Lung (tissue), 11 donors: ENCODE measurements at regions not wholly inside any gene's neighbourhood (a gene's known extent, or its start where the extent isn't known, plus 50 kb on each side); places are given as distances from the start of the nearest gene placed in this dataset.

Source experiments
- ATAC-seq: fragments of 200-7000 bp; cut with Tn5 transposase; one replicate; pipeline ENCODE4 v1.9.1; 2020; ENCODE audit warnings: moderate number of reproducible peaks; ENCODE audit not compliant: insufficient read depth, low FRiP score
- DNase-seq, 3 donors: peaks; one replicate each; pipeline ENCODE4 v3.0.0-alpha.2; 2013 to 2017
- H3K27ac ChIP-seq, 2 donors: one replicate each; pipeline ENCODE4 v1.5.1; 2013; ENCODE audit warnings: mild to moderate bottlenecking in 2 of 2, moderate library complexity in 2 of 2, control low read depth in 1 of 2, inconsistent platforms in 1 of 2, low read depth in 1 of 2, low read length in 1 of 2
- H3K27me3 ChIP-seq, 3 donors: one replicate each; pipeline ENCODE4 v1.5.1; 2013; ENCODE audit warnings: low read length in 2 of 3; ENCODE audit not compliant: control insufficient read depth in 3 of 3, insufficient read depth in 3 of 3
- H3K36me3 ChIP-seq, 4 donors: one replicate each; pipeline ENCODE4 v1.5.1; 2013; ENCODE audit warnings: low read length in 4 of 4, mild to moderate bottlenecking in 1 of 4, moderate library complexity in 1 of 4; ENCODE audit not compliant: control insufficient read depth in 4 of 4, insufficient read depth in 4 of 4
- H3K4me1 ChIP-seq, 5 donors: one replicate each; pipeline ENCODE4 v1.5.1; 2013; ENCODE audit warnings: low read length in 5 of 5, mild to moderate bottlenecking in 2 of 5, moderate library complexity in 1 of 5; ENCODE audit not compliant: control insufficient read depth in 5 of 5, insufficient read depth in 5 of 5
- H3K4me3 ChIP-seq: one replicate; pipeline ENCODE4 v1.5.1; 2013; ENCODE audit warnings: mild to moderate bottlenecking, control low read depth, moderate library complexity
- H3K9ac ChIP-seq, 2 donors: one replicate each; pipeline ENCODE4 v1.5.1; 2013; ENCODE audit warnings: low read length in 2 of 2, control low read depth in 1 of 2; ENCODE audit not compliant: insufficient read depth in 1 of 2
- H3K9me3 ChIP-seq, 4 donors: one replicate each; pipeline ENCODE4 v1.5.1; 2013; ENCODE audit warnings: low read length in 3 of 4, mild to moderate bottlenecking in 1 of 4, moderate library complexity in 1 of 4; ENCODE audit not compliant: control insufficient read depth in 4 of 4, insufficient read depth in 3 of 4
- WGBS, 2 donors: extraction: QIAGEN DNeasy Blood & Tissue Kit; methylation state at CpG; one replicate each; pipeline ENCODE4 v1.1.7; 2013; 5-methylcytosine and 5-hydroxymethylcytosine counted together
- TF ChIP-seq, protein P1 (sequence below): IDR thresholded peaks from 2 replicates; pipeline ENCODE4 v1.5.1; 2012; ENCODE audit warnings: mild to moderate bottlenecking; ENCODE audit errors: control extremely low read depth, extremely low read depth
- donor health status: control.
- donor health status: control.
- donor health status: Bipolar disorder and iron deficiency.
- donor health status: healthy.
- donor health status: DM: yes; HTN: yes; CAD: no.

DNA sequence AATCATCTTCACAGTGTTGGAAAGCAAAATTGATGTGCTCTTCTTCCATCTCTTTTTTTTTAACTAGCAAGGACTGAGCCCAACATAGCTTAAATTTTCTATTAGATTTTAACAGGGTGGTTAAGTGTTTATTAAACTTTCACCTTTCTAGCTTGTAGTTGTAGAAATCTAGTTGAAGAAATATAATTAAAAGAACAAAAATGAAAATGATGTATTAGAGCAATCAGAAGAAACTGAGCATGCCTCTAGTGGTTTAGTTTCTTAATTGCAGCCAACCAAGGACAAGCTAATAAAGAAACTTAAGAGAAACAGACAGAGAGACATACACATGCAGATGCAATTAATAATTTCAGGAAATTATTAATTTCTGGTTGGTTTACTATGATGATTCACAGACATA, 673.0 kb upstream of the LMO3 start:
- H3K4me1 ChIP-seq, result no peaks in the 10 kb centered on the region
- ATAC-seq (no peak), DNase-seq (no peak)
- no peaks in the 10 kb centered on the region for H3K27me3 ChIP-seq
- no peaks in the 10 kb centered on the region for H3K36me3 ChIP-seq
- H3K4me3 ChIP-seq, result no peak overlapping the region
- TF ChIP-seq, protein P1, sequence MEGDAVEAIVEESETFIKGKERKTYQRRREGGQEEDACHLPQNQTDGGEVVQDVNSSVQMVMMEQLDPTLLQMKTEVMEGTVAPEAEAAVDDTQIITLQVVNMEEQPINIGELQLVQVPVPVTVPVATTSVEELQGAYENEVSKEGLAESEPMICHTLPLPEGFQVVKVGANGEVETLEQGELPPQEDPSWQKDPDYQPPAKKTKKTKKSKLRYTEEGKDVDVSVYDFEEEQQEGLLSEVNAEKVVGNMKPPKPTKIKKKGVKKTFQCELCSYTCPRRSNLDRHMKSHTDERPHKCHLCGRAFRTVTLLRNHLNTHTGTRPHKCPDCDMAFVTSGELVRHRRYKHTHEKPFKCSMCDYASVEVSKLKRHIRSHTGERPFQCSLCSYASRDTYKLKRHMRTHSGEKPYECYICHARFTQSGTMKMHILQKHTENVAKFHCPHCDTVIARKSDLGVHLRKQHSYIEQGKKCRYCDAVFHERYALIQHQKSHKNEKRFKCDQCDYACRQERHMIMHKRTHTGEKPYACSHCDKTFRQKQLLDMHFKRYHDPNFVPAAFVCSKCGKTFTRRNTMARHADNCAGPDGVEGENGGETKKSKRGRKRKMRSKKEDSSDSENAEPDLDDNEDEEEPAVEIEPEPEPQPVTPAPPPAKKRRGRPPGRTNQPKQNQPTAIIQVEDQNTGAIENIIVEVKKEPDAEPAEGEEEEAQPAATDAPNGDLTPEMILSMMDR, result no peak
- peaks cover 0 to 2% (median 0%) of the 10 kb centered on the region in 4 donors for H3K9me3 ChIP-seq
- no peak overlapping the region for H3K27ac ChIP-seq
- H3K9ac ChIP-seq, result no peak overlapping the region

DNA sequence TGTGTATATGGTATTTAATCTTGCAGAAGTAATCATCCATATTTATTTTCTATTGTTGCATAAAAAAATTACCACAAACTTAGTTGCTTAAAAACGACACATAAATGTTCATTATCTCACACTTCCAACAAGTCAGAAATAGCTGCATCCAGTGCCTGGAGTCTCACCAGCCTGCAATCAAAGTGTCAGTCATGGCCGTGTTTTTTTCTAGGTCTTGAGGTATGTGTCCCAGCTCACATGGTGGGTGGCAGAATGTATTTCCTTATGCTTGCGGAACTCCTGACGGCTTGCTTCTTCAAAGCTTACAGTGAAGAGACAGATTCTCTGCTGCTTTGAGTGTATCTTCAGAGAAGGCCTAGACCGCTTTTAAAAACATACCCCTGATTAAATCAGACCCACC, 670.2 kb upstream of the LMO3 start:
- WGBS, 2 donors, result 93 to 97% methylated on average over 5 of the region's 5 CpGs
- H3K4me1 ChIP-seq, result no peaks in the 10 kb centered on the region
- TF ChIP-seq, protein P1, result no peak
- no peak overlapping the region for H3K4me3 ChIP-seq
- no peaks in the 10 kb centered on the region for H3K36me3 ChIP-seq
- H3K27ac ChIP-seq, result no peak overlapping the region
- H3K9ac ChIP-seq, result no peak overlapping the region
- ATAC-seq (no peak), DNase-seq (no peak)
- H3K9me3 ChIP-seq, result no peaks in the 10 kb centered on the region
- H3K27me3 ChIP-seq, result no peaks in the 10 kb centered on the region

DNA sequence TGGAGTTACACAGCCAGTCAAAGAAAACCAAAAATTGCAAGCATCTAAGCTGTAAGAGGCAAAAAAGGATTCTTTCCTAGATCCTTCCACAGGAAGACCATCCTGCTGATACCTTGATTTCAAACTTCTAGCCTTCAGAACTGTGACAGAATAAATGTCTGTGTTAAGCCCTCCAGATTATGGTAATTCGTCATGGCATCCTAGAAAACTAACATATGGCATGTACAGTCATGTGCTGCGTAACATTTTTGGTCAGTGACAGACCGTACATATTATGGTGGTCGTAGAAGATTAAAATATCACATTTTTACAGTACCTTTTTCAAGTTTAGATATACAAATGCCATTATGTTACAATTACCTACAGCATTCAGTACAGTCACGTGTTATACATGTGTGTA, 660.9 kb upstream of the LMO3 start:
- 84 to 87% methylated on average over 5 of the region's 5 CpGs for WGBS, 2 donors
- ATAC-seq (no peak), DNase-seq (no peak)
- TF ChIP-seq, protein P1, result no peak
- H3K27me3 ChIP-seq, result no peaks in the 10 kb centered on the region
- no peaks in the 10 kb centered on the region for H3K36me3 ChIP-seq
- H3K4me1 ChIP-seq, result no peaks in the 10 kb centered on the region
- no peak overlapping the region for H3K9ac ChIP-seq
- H3K4me3 ChIP-seq, result no peak overlapping the region
- no peak overlapping the region for H3K27ac ChIP-seq
- no peaks in the 10 kb centered on the region for H3K9me3 ChIP-seq

DNA sequence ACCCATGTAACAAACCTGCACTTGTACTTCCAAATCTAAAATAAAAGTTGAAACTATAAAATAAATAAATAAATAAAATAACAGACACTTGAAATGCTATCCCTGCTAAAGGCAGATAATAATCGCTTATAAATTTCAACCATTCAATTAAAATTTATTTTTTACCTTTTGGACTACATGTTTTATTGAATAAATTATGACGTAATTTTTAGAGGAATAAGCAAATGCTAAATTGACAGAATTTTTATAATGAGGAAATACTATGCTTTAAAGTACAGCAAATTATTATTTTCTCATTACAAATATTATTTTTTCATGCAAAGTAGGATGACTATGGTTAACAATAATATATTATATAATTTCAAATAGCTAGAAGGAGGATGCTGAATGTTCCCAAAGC, 658.6 kb upstream of the LMO3 start:
- no peaks in the 10 kb centered on the region for H3K9me3 ChIP-seq
- H3K4me3 ChIP-seq, result no peak overlapping the region
- H3K9ac ChIP-seq, result no peak overlapping the region
- DNase-seq (no peak), ATAC-seq (no peak)
- no peaks in the 10 kb centered on the region for H3K4me1 ChIP-seq
- 94 to 95% methylated on average over 2 of the region's 2 CpGs for WGBS, 2 donors
- no peaks in the 10 kb centered on the region for H3K36me3 ChIP-seq
- H3K27ac ChIP-seq, result no peak overlapping the region
- no peaks in the 10 kb centered on the region for H3K27me3 ChIP-seq
- TF ChIP-seq, protein P1, result no peak
